ENCODE measurements at regions not wholly inside any gene's neighbourhood (a gene's known extent, or its start where the extent isn't known, plus 50 kb on each side); places are given as distances from the start of the nearest gene placed in this dataset.

- WGBS, 3 donors, result 27 to 36% (median 31%) methylated on average over 12 of the region's 12 CpGs
- H3K9me3 ChIP-seq, result no peaks in the 10 kb centered on the region
- ATAC-seq, result peak in 3 of 4 donors; percentile 35 to 78 (median 65)
- peaks cover 7% of the 10 kb centered on the region for H3K4me1 ChIP-seq
- no peaks in the 10 kb centered on the region for H3K27me3 ChIP-seq (ENCODE audit: insufficient read depth in 3 of 3, low read length in 2 of 3)
- DNase-seq, result peak; percentile 65 to 87
- intact Hi-C loops (cut with DNase I), result no loop called here
- H3K4me3 ChIP-seq, result peak overlapping the region; percentile 11
- no peaks in the 10 kb centered on the region for H3K36me3 ChIP-seq (ENCODE audit: insufficient read depth in 1 of 2, low read depth in 1 of 2)
- peak overlapping the region; percentile 3 for H3K27ac ChIP-seq
- TF ChIP-seq CTCF (IDR thresholded peaks at IDR 0.05), result no peak
These were observed 78.6 kb upstream of the ARMC3 start for GRCh38 chr10:22849077-22849805.

GRCh38 chr10:22848509-22848908, 79.3 kb upstream of the ARMC3 start:
- Histone ChIP-seq H3K27me3 (ENCODE audit: insufficient read depth in 3 of 3, low read length in 2 of 3) (no peaks in the 10 kb centered on the region), H3K4me1 (peaks cover 7% of the 10 kb centered on the region), H3K4me3 (no peak overlapping the region), H3K36me3 (ENCODE audit: insufficient read depth in 1 of 2, low read depth in 1 of 2) (no peaks in the 10 kb centered on the region), H3K27ac (no peak overlapping the region), H3K9me3 (no peaks in the 10 kb centered on the region)
- 85 to 96% (median 93%) methylated on average over 4 of the region's 4 CpGs for WGBS, 3 donors
- intact Hi-C loops (cut with DNase I), result no loop called here
- no peak for ATAC-seq
- no peak for TF ChIP-seq CTCF (IDR thresholded peaks at IDR 0.05)
- no peak for DNase-seq

GRCh38 chr10:22846294-22846693, 81.6 kb upstream of the ARMC3 start:
- H3K9me3 ChIP-seq, result no peaks in the 10 kb centered on the region
- no peak overlapping the region for H3K4me3 ChIP-seq
- DNase-seq (no peak), ATAC-seq (no peak)
- WGBS, 3 donors, result 84 to 98% (median 96%) methylated on average over 2 of the region's 2 CpGs
- H3K4me1 ChIP-seq, result peaks cover 7% of the 10 kb centered on the region
- H3K36me3 ChIP-seq (ENCODE audit: insufficient read depth in 1 of 2, low read depth in 1 of 2), result no peaks in the 10 kb centered on the region
- TF ChIP-seq CTCF (IDR thresholded peaks at IDR 0.05), result no peak
- no peaks in the 10 kb centered on the region for H3K27me3 ChIP-seq (ENCODE audit: insufficient read depth in 3 of 3, low read length in 2 of 3)
- no peak overlapping the region for H3K27ac ChIP-seq
- intact Hi-C loops (cut with DNase I), result no loop called here

- no peak overlapping the region for H3K4me3 ChIP-seq
- H3K27ac ChIP-seq, result no peak overlapping the region
- no peaks in the 10 kb centered on the region for H3K4me1 ChIP-seq
- TF ChIP-seq CTCF (IDR thresholded peaks at IDR 0.05), result no peak
- no peaks in the 10 kb centered on the region for H3K9me3 ChIP-seq
- DNase-seq (no peak), ATAC-seq (no peak)
- 76 to 81% (median 78%) methylated on average over 5 of the region's 5 CpGs for WGBS, 3 donors
- H3K36me3 ChIP-seq (ENCODE audit: insufficient read depth in 1 of 2, low read depth in 1 of 2), result no peaks in the 10 kb centered on the region
- no peaks in the 10 kb centered on the region for H3K27me3 ChIP-seq (ENCODE audit: insufficient read depth in 3 of 3, low read length in 2 of 3)
- intact Hi-C loops (cut with DNase I), result no loop called here
These were observed 88.2 kb upstream of the ARMC3 start for GRCh38 chr10:22839639-22840038.

- Histone ChIP-seq H3K27ac (no peak overlapping the region), H3K4me1 (no peaks in the 10 kb centered on the region), H3K4me3 (no peak overlapping the region), H3K36me3 (ENCODE audit: insufficient read depth in 1 of 2, low read depth in 1 of 2) (no peaks in the 10 kb centered on the region), H3K27me3 (ENCODE audit: insufficient read depth in 3 of 3, low read length in 2 of 3) (no peaks in the 10 kb centered on the region), H3K9me3 (no peaks in the 10 kb centered on the region)
- TF ChIP-seq CTCF (IDR thresholded peaks at IDR 0.05), result no peak
- 69 to 85% (median 76%) methylated on average over 1 of the region's 1 CpG for WGBS, 3 donors
- no peak for DNase-seq
- intact Hi-C loops (cut with DNase I), result no loop called here
- ATAC-seq, result no peak
These were observed 90.1 kb upstream of the ARMC3 start for GRCh38 chr10:22837771-22838170.

Data from psoas muscle (tissue), 7 donors.